Parathyroid adenoma (tissue), 2 donors: ENCODE measurements at regions not wholly inside any gene's neighbourhood (a gene's known extent, or its start where the extent isn't known, plus 50 kb on each side); places are given as distances from the start of the nearest gene placed in this dataset.

ENCODE experiments used
- H2AFZ ChIP-seq: fragments of 300-600 bp; sonication (generic); one replicate; pipeline ENCODE4 v1.7.0; 2017; ENCODE audit warnings: antibody characterized with exemption, mild to moderate bottlenecking
- H3K27ac ChIP-seq: fragments of 300-600 bp; sonication (generic); one replicate; pipeline ENCODE4 v1.7.0; 2017
- H3K27me3 ChIP-seq: fragments of 300-600 bp; sonication (generic); one replicate; pipeline ENCODE4 v1.7.0; 2017; ENCODE audit warnings: low read length; ENCODE audit not compliant: control insufficient read depth, insufficient read depth
- H3K36me3 ChIP-seq: fragments of 300-600 bp; sonication (generic); one replicate; pipeline ENCODE4 v1.7.0; 2017; ENCODE audit warnings: low read length; ENCODE audit not compliant: control insufficient read depth, insufficient read depth
- H3K4me1 ChIP-seq: fragments of 300-600 bp; sonication (generic); one replicate; pipeline ENCODE4 v1.7.0; 2017; ENCODE audit warnings: control low read depth
- H3K4me2 ChIP-seq: fragments of 300-600 bp; sonication (generic); one replicate; pipeline ENCODE4 v1.7.0; 2017; ENCODE audit warnings: low read length
- H3K4me3 ChIP-seq: fragments of 300-600 bp; sonication (generic); one replicate; pipeline ENCODE4 v1.7.0; 2017; ENCODE audit warnings: low read depth, low read length
- H3K79me2 ChIP-seq: fragments of 300-600 bp; sonication (generic); one replicate; pipeline ENCODE4 v1.7.0; 2017; ENCODE audit warnings: control low read depth
- H3K9ac ChIP-seq: fragments of 300-600 bp; sonication (generic); one replicate; pipeline ENCODE4 v1.7.0; 2017; ENCODE audit warnings: mild to moderate bottlenecking
- H3K9me3 ChIP-seq: fragments of 300-600 bp; sonication (generic); one replicate; pipeline ENCODE4 v1.7.0; 2017; ENCODE audit warnings: low read length; ENCODE audit not compliant: control insufficient read depth
- TF ChIP-seq, protein P1 (sequence below): fragments of 300-600 bp; sonication (generic); IDR thresholded peaks from one replicate; pipeline ENCODE4 v1.7.0; 2017; ENCODE audit warnings: antibody characterized with exemption, mild to moderate bottlenecking
- donor health status: primary hyperparathyroidism.

DNA sequence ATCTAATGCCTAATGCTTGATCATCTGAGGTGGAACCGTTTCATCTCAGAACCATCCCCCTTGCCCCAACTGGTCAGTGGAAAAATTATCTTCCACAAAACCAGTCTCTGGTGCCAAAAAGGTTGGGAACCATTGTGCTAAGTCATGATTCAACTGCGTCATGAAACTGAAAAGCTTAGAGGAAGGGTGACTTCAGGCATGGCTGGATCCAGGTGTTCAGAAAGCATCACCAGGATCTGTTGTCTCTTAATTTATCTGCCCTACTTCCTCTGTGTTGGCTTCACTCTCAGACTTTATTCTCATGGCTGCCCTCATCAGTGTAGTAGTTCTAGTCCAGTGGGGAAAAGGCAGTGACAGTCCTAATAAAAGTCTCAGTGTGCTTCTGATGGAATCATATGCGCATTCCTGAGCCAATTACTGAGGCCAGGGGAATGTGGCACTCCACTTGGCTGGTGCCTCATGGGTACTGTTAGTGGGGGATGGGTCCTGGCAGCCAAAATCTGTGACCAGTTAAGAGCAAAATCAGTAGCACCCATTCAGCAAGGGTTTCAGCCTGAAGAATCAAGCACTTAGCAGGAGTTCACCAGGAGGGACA lies 110.3 kb downstream of the WNT5A start:
- no peaks in the 10 kb centered on the region for H3K27me3 ChIP-seq
- H3K9me3 ChIP-seq: no peaks in the 10 kb centered on the region
- H3K36me3 ChIP-seq: no peaks in the 10 kb centered on the region
- no peaks in the 10 kb centered on the region for H3K4me1 ChIP-seq
- no peak overlapping the region for H2AFZ ChIP-seq
- H3K4me2 ChIP-seq: no peak overlapping the region
- no peaks in the 10 kb centered on the region for H3K79me2 ChIP-seq
- TF ChIP-seq, protein P1, sequence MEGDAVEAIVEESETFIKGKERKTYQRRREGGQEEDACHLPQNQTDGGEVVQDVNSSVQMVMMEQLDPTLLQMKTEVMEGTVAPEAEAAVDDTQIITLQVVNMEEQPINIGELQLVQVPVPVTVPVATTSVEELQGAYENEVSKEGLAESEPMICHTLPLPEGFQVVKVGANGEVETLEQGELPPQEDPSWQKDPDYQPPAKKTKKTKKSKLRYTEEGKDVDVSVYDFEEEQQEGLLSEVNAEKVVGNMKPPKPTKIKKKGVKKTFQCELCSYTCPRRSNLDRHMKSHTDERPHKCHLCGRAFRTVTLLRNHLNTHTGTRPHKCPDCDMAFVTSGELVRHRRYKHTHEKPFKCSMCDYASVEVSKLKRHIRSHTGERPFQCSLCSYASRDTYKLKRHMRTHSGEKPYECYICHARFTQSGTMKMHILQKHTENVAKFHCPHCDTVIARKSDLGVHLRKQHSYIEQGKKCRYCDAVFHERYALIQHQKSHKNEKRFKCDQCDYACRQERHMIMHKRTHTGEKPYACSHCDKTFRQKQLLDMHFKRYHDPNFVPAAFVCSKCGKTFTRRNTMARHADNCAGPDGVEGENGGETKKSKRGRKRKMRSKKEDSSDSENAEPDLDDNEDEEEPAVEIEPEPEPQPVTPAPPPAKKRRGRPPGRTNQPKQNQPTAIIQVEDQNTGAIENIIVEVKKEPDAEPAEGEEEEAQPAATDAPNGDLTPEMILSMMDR: no peak
- H3K27ac ChIP-seq: no peak overlapping the region
- H3K9ac ChIP-seq: no peak overlapping the region
- H3K4me3 ChIP-seq: no peak overlapping the region

DNA sequence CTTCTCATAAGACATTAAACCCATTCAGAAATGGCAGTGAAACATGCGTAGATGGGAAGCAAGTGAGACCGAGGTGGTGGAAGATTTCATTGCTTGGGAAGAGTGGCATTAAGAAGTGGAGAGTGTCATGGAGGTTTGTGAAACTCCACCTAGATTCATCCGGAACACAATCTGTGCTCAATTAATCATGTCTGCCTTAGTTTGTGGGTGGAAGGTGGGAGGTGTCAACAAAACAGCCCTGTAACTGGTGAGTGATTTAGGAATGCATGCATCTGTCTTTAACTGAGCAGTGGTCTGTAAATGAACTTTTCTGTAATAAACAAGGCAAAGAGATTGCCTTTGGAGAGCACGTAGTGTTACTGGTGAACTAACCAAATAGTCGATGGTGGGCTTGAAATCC lies 113.7 kb downstream of the WNT5A start:
- no peaks in the 10 kb centered on the region for H3K79me2 ChIP-seq
- H3K4me2 ChIP-seq: no peak overlapping the region
- H2AFZ ChIP-seq: no peak overlapping the region
- TF ChIP-seq, protein P1: no peak
- H3K27me3 ChIP-seq: no peaks in the 10 kb centered on the region
- no peaks in the 10 kb centered on the region for H3K4me1 ChIP-seq
- H3K4me3 ChIP-seq: no peak overlapping the region
- no peak overlapping the region for H3K9ac ChIP-seq
- H3K27ac ChIP-seq: no peak overlapping the region
- H3K9me3 ChIP-seq: no peaks in the 10 kb centered on the region
- no peaks in the 10 kb centered on the region for H3K36me3 ChIP-seq

DNA sequence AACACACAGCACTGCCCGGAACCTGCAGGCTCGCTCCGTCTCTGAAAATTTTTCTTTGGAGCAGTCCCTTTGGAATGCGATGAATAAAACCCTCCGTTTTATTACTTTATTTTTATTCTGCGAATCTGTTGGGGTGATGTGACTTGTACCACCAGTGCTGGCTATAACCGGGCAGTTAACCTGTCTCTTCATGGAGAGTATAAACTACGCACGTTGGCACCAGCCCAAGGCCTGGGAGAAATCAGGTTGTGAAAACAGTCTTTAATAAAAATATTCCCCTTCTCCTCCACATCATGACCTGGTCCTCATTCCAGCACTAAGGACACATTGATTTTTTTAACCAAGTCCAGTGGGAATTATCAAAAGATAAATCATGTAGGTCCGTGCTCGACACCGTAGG lies 116.8 kb downstream of the WNT5A start:
- Histone ChIP-seq H3K9me3 (no peaks in the 10 kb centered on the region), H3K27me3 (no peaks in the 10 kb centered on the region), H3K4me1 (no peaks in the 10 kb centered on the region), H3K36me3 (no peaks in the 10 kb centered on the region), H3K4me2 (no peak overlapping the region), H2AFZ (no peak overlapping the region), H3K79me2 (no peaks in the 10 kb centered on the region), H3K4me3 (no peak overlapping the region), H3K27ac (no peak overlapping the region), H3K9ac (no peak overlapping the region)
- TF ChIP-seq, protein P1: no peak

DNA sequence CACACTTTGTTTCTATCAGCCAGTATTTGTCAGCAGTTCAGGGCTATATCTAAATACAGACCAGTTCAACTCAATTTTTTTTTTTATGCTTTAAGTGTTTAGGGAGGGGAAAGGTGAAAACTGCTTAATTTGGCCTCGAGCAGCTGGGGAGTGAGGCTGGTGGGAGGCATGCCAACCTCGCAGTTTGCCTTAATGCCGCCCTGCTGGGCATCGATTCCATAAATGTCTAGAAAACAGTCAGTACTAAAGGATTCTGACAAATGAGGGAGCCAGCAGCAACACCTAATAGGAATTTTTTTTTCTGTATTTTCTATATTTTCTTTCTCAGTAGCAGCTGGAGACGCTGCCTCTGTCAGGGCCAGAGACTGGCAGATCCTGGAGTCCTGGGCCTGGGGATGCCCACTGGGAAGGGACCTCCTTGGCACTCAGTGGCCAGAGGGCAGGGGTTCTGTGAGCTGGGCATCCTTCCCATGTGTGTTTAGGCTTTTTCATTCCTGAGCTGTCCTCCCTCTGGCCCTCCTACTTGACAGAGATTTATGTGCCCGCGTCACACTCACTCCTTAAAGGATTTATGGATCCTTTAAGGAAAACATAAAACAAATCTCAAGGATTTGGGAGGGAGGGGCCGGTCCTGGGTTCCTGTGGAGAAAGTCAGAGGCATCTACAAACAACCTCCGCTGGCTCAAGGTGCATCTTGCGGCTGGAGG lies 117.8 kb downstream of the WNT5A start:
- Histone ChIP-seq H3K36me3 (no peaks in the 10 kb centered on the region), H2AFZ (no peak overlapping the region), H3K27me3 (no peaks in the 10 kb centered on the region), H3K9me3 (no peaks in the 10 kb centered on the region), H3K4me3 (no peak overlapping the region), H3K79me2 (no peaks in the 10 kb centered on the region), H3K9ac (no peak overlapping the region), H3K27ac (no peak overlapping the region), H3K4me1 (no peaks in the 10 kb centered on the region), H3K4me2 (no peak overlapping the region)
- TF ChIP-seq, protein P1: no peak

DNA sequence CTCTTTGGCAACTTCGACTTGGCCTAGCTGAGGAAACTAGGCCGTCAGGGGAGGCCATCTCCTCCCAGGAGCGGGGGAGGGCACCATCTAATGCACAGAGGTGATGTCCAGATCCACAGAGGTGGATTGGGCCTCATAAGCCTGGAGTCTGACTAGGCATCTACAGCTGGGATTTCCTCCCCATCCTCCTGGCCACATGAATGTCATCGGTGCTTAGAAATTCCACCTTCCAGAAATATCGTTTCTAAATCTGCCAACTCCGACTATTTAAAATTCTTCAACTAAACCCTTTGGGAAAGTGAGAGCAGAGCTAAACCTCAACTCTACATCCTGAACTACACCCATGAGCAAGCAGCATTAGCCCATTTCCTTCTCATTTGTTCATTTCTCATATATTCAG lies 118.7 kb downstream of the WNT5A start:
- Histone ChIP-seq H3K9me3 (no peaks in the 10 kb centered on the region), H3K27ac (no peak overlapping the region), H3K4me1 (no peaks in the 10 kb centered on the region), H3K79me2 (no peaks in the 10 kb centered on the region), H3K9ac (no peak overlapping the region), H3K4me3 (no peak overlapping the region), H3K36me3 (no peaks in the 10 kb centered on the region), H3K27me3 (no peaks in the 10 kb centered on the region), H2AFZ (no peak overlapping the region), H3K4me2 (no peak overlapping the region)
- TF ChIP-seq, protein P1: no peak
